ENCODE measurements at regions not wholly inside any gene's neighbourhood (a gene's known extent, or its start where the extent isn't known, plus 50 kb on each side); places are given as distances from the start of the nearest gene placed in this dataset.

DNA sequence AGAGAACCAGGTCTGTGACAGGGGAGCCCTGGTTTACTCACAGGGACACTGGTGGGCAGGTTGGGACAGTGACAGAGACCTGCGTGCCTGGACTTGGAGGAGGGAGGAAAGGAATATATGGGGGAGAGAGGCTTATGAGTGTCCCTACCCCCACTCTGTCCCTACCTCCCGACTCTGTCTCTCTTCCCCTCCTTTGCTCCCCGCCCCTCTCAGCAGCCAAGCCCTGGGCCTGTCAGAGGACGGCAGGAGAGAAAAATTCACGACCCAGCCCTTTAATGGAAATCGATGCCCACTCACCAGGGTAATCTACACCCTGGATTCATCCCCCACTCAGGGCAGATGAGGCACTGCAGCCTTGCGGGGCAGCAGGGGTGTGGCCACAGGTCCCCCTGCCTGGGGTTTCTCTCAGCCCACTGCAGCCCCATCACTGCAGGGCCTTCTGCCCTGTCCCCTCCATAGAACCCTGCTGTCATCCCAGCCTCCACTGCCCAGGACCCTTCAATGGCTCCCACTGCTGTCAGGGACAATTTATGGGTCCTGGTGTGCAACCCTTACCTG lies 135.9 kb upstream of the LINGO1 start:
- TF ChIP-seq ARNT (IDR thresholded peaks at IDR 0.05) (no peak), SP1 (IDR thresholded peaks at IDR 0.05) (no peak), FOXA1 (IDR thresholded peaks at IDR 0.05) (no peak), ZNF384 (IDR thresholded peaks at IDR 0.05) (no peak), L3MBTL2 (conservative IDR thresholded peaks at IDR 0.05) (no peak), LEF1 (IDR thresholded peaks at IDR 0.05; ENCODE audit: borderline replicate concordance) (no peak), CTBP1 (IDR thresholded peaks at IDR 0.05; ENCODE audit: borderline replicate concordance) (no peak), SUZ12 (IDR thresholded peaks at IDR 0.05) (no peak), TARDBP (IDR thresholded peaks at IDR 0.05) (no peak)
- no peak for DNase-seq (ENCODE audit: extremely low spot score)
- CTCF ChIA-PET: no interaction called here
- POLR2A ChIA-PET: no interaction called here

DNA sequence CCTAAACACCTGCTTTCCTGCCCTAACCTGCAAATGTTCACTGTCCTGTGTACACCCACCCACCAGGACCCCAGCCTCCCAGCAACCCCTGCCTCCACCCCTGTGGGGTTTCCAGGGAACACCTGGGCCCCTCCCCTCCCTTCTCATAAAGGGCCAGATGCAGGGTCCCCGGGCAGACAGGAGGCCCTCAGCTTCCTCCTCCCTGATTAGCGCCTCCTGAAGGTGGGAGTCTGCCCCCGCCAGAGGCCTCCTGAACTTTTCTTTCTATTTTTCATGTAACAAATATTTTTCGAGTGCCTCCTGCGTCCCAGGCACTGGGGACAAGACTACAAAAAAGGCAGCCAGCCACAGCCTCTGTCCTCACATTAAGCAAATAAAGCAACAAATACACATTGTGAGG lies 135.4 kb upstream of the LINGO1 start:
- ChIA-PET POLR2A (no interaction called here), CTCF (no interaction called here)
- TF ChIP-seq FOXM1 (IDR thresholded peaks at IDR 0.05; ENCODE audit: borderline replicate concordance): no peak
- TF ChIP-seq, protein P1, sequence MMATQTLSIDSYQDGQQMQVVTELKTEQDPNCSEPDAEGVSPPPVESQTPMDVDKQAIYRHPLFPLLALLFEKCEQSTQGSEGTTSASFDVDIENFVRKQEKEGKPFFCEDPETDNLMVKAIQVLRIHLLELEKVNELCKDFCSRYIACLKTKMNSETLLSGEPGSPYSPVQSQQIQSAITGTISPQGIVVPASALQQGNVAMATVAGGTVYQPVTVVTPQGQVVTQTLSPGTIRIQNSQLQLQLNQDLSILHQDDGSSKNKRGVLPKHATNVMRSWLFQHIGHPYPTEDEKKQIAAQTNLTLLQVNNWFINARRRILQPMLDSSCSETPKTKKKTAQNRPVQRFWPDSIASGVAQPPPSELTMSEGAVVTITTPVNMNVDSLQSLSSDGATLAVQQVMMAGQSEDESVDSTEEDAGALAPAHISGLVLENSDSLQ (IDR thresholded peaks at IDR 0.05): no peak
- TF ChIP-seq HDGF (IDR thresholded peaks at IDR 0.05; ENCODE audit: borderline replicate concordance): no peak
- TF ChIP-seq L3MBTL2 (conservative IDR thresholded peaks at IDR 0.05): no peak
- TF ChIP-seq CTBP1 (IDR thresholded peaks at IDR 0.05; ENCODE audit: borderline replicate concordance): no peak
- no peak for TF ChIP-seq SP1 (IDR thresholded peaks at IDR 0.05)
- no peak for TF ChIP-seq ZNF384 (IDR thresholded peaks at IDR 0.05)
- no peak for TF ChIP-seq ELF4 (IDR thresholded peaks at IDR 0.05)
- TF ChIP-seq BHLHE40 (IDR thresholded peaks at IDR 0.05; ENCODE audit: borderline replicate concordance): no peak
- TF ChIP-seq ARNT (IDR thresholded peaks at IDR 0.05): no peak
- no peak for DNase-seq (ENCODE audit: extremely low spot score)

DNA sequence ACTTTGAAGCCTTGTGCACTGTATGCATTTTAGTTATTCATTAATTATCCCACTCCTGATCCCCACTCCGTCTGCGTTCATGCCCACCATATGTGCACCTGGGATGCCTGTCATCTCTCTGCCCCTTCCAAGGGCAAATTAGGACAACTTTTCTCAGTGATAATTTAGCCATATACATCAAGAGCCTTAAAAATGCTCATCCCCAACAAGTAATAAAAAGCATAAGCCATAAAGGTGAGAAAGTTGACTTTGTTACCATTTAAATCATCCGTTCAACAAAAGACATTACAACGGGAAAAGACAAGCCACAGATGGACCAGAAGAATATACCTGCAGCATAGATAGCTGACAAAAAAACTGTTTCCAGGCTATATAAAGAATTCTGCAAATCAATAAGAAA lies 131.4 kb upstream of the LINGO1 start:
- POLR2A ChIA-PET: no interaction called here
- DNase-seq (ENCODE audit: extremely low spot score): no peak
- CTCF ChIA-PET: no interaction called here
- TF ChIP-seq FOXA1 (IDR thresholded peaks at IDR 0.05) (no peak), ELF4 (IDR thresholded peaks at IDR 0.05) (no peak), CTBP1 (IDR thresholded peaks at IDR 0.05; ENCODE audit: borderline replicate concordance) (no peak), LEF1 (IDR thresholded peaks at IDR 0.05; ENCODE audit: borderline replicate concordance) (no peak), ZNF384 (IDR thresholded peaks at IDR 0.05) (no peak), ARNT (IDR thresholded peaks at IDR 0.05) (no peak), TARDBP (IDR thresholded peaks at IDR 0.05) (no peak), FOXM1 (IDR thresholded peaks at IDR 0.05; ENCODE audit: borderline replicate concordance) (no peak), NFRKB (IDR thresholded peaks at IDR 0.05) (no peak), SUZ12 (IDR thresholded peaks at IDR 0.05) (no peak), L3MBTL2 (conservative IDR thresholded peaks at IDR 0.05) (no peak), FOXK2 (IDR thresholded peaks at IDR 0.05) (no peak)
- TF ChIP-seq, protein P1 (IDR thresholded peaks at IDR 0.05): no peak

DNA sequence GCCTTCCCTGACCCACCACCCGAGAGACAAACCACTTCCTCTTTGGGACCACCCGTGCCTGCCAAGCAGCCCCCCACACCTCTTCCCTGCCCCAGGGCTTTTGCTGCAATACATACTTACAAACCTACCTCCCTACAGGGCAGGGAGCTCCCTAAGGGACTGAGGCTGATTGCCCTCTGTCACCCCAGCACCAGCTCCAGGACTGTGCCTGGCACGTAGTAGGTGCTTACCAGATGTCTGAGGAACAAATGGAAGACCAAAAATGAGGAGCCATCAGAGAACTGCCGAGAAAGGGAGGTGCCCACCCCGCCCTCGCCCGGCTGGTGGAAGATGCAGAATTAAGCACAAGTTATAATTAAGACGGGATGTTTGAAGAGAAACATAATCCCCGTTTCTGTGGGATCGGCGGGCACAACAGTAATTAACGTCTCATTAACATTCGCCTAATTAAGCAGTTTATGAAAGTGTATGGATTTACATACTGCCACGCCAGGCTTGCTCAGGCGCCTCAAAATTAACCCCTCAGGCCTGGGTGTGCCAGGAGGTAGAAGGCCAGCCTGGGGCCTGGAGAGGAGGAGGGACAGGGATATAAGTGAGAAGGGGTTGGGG lies 130.1 kb upstream of the LINGO1 start:
- no peak for DNase-seq (ENCODE audit: extremely low spot score)
- CTCF ChIA-PET: no interaction called here
- POLR2A ChIA-PET: no interaction called here
- no peak for TF ChIP-seq FOXK2 (IDR thresholded peaks at IDR 0.05)
- TF ChIP-seq CTBP1 (IDR thresholded peaks at IDR 0.05; ENCODE audit: borderline replicate concordance): no peak
- TF ChIP-seq L3MBTL2 (conservative IDR thresholded peaks at IDR 0.05): no peak
- no peak for TF ChIP-seq HDGF (IDR thresholded peaks at IDR 0.05; ENCODE audit: borderline replicate concordance)
- TF ChIP-seq SP1 (IDR thresholded peaks at IDR 0.05): no peak
- no peak for TF ChIP-seq LEF1 (IDR thresholded peaks at IDR 0.05; ENCODE audit: borderline replicate concordance)
- no peak for TF ChIP-seq ARNT (IDR thresholded peaks at IDR 0.05)
- TF ChIP-seq NFRKB (IDR thresholded peaks at IDR 0.05): no peak
- TF ChIP-seq SUZ12 (IDR thresholded peaks at IDR 0.05): no peak

DNA sequence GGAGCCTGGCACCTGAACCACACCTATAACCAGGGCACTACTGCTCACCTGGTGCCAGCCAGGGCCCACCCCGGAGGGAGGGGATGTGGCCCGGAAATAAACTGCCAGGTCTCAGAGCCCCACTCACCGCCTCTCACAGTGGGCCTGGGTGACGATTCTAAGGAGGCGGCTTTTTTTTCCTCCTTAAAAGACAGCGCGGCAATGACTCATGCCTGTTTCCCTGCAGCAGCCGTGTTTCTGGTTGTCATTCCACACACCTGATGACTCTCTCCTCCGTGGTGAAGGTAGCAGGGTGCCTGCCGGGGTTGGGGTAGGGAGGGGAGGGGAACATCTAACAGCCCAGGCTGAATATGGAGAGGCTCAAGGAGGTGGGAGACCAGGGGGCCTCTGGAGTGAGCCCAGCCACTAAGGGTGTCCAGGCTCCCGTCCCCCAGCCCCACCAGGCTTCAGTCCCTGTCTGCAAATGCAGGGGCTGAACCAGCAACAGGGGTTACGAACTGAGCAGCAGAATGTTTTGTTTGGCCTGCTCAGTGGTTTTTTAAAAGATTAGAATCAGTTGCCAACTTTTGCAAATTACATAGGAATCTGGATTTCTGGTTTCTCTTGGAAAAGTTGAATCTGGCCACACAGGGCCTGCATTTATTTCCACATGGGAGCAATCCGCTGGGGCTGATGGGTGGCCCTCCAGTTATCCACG lies 127.3 kb upstream of the LINGO1 start:
- DNase-seq (ENCODE audit: extremely low spot score): no peak
- ChIA-PET CTCF (no interaction called here), POLR2A (no interaction called here)
- TF ChIP-seq SP1 (IDR thresholded peaks at IDR 0.05): no peak
- TF ChIP-seq SUZ12 (IDR thresholded peaks at IDR 0.05): no peak
- no peak for TF ChIP-seq LEF1 (IDR thresholded peaks at IDR 0.05; ENCODE audit: borderline replicate concordance)
- no peak for TF ChIP-seq ELF4 (IDR thresholded peaks at IDR 0.05)

DNA sequence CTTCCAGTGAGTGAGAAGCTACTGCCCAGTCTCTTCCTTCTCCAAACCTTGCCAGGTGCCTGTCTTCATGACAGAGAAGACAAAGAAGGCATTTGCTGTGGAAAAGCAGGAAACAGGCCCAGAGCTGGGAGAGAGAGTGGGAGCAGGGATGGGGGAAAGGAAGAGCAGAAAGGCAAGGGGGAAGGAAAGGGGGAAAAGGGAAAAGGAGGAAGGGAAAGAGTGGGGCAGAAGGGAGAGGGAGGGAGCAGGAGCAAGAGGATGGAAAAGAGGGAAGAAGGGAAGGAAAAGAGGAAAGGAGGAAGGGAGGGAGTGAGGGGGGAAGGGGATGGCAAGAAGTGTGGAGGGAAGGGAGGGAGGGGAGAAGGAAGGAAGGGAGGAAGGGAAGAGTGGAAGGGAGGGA lies 121.2 kb upstream of the LINGO1 start:
- TF ChIP-seq ARNT (IDR thresholded peaks at IDR 0.05) (no peak), FOXK2 (IDR thresholded peaks at IDR 0.05) (no peak), NFRKB (IDR thresholded peaks at IDR 0.05) (no peak), ZNF384 (IDR thresholded peaks at IDR 0.05) (no peak), FOXM1 (IDR thresholded peaks at IDR 0.05; ENCODE audit: borderline replicate concordance) (no peak), SP1 (IDR thresholded peaks at IDR 0.05) (no peak), BHLHE40 (IDR thresholded peaks at IDR 0.05; ENCODE audit: borderline replicate concordance) (no peak), SUZ12 (IDR thresholded peaks at IDR 0.05) (no peak), FOXA1 (IDR thresholded peaks at IDR 0.05) (no peak), HDGF (IDR thresholded peaks at IDR 0.05; ENCODE audit: borderline replicate concordance) (no peak), L3MBTL2 (conservative IDR thresholded peaks at IDR 0.05) (no peak)
- TF ChIP-seq, protein P1 (IDR thresholded peaks at IDR 0.05): no peak
- POLR2A ChIA-PET: no interaction called here
- CTCF ChIA-PET: no interaction called here
- DNase-seq (ENCODE audit: extremely low spot score): no peak

All from HEK293T (cell line).